ENCODE measurements at regions not wholly inside any gene's neighbourhood (a gene's known extent, or its start where the extent isn't known, plus 50 kb on each side); places are given as distances from the start of the nearest gene placed in this dataset.

- H3K4me3 ChIP-seq, result no peak overlapping the region
- intact Hi-C loops (cut with DNase I), result no loop called here
- no peaks in the 10 kb centered on the region for H3K27me3 ChIP-seq
- DNase-seq (no peak), ATAC-seq (no peak)
- H3K4me1 ChIP-seq, result no peaks in the 10 kb centered on the region
- 50 to 52% methylated on average over 1 of the region's 1 CpG for WGBS, 2 donors
- TF ChIP-seq CTCF (IDR thresholded peaks at IDR 0.05), result no peak
- H3K36me3 ChIP-seq, result no peaks in the 10 kb centered on the region
- no peaks in the 10 kb centered on the region for H3K9me3 ChIP-seq
- H3K27ac ChIP-seq, result no peak overlapping the region
Observed at GRCh38 chr5:93225748-93226147, 355.3 kb downstream of the NR2F1-AS1 start.

- Histone ChIP-seq H3K36me3 (no peaks in the 10 kb centered on the region), H3K4me3 (no peak overlapping the region), H3K9me3 (no peaks in the 10 kb centered on the region), H3K4me1 (peaks cover 0 to 1% (median 0%) of the 10 kb centered on the region in 9 donors), H3K27ac (no peak overlapping the region), H3K27me3 (no peaks in the 10 kb centered on the region)
- WGBS, 2 donors, result 89 to 92% methylated on average over 4 of the region's 4 CpGs
- ATAC-seq, result no peak
- DNase-seq, result no peak
- no peak for TF ChIP-seq CTCF (IDR thresholded peaks at IDR 0.05)
- intact Hi-C loops (cut with DNase I), result no loop called here
Observed at GRCh38 chr5:93224624-93225023, 356.4 kb downstream of the NR2F1-AS1 start.

- DNase-seq (no peak), ATAC-seq (no peak)
- H3K9me3 ChIP-seq, result no peaks in the 10 kb centered on the region
- no peak overlapping the region for H3K27ac ChIP-seq
- no peaks in the 10 kb centered on the region for H3K36me3 ChIP-seq
- no peak overlapping the region for H3K4me3 ChIP-seq
- H3K27me3 ChIP-seq, result no peaks in the 10 kb centered on the region
- intact Hi-C loops (cut with DNase I), result no loop called here
- H3K4me1 ChIP-seq, result peaks cover 0 to 5% (median 0%) of the 10 kb centered on the region in 9 donors
- WGBS, 2 donors, result 83 to 94% methylated on average over 1 of the region's 1 CpG
- TF ChIP-seq CTCF (IDR thresholded peaks at IDR 0.05), result no peak
Observed at GRCh38 chr5:93221773-93222172, 359.2 kb downstream of the NR2F1-AS1 start.

- H3K9me3 ChIP-seq, result no peaks in the 10 kb centered on the region
- H3K27me3 ChIP-seq, result no peaks in the 10 kb centered on the region
- H3K4me3 ChIP-seq, result no peak overlapping the region
- no peak overlapping the region for H3K27ac ChIP-seq
- no peak for TF ChIP-seq CTCF (IDR thresholded peaks at IDR 0.05)
- H3K36me3 ChIP-seq, result no peaks in the 10 kb centered on the region
- peaks cover 0 to 5% (median 0%) of the 10 kb centered on the region in 9 donors for H3K4me1 ChIP-seq
- no peak for DNase-seq
- no peak for ATAC-seq
- intact Hi-C loops (cut with DNase I), result no loop called here
- 89 to 90% methylated on average over 3 of the region's 3 CpGs for WGBS, 2 donors
Observed at GRCh38 chr5:93220431-93220830, 360.6 kb downstream of the NR2F1-AS1 start.

Data from heart right ventricle (tissue), 16 donors.